ENCODE measurements at regions not wholly inside any gene's neighbourhood (a gene's known extent, or its start where the extent isn't known, plus 50 kb on each side); places are given as distances from the start of the nearest gene placed in this dataset.

DNA sequence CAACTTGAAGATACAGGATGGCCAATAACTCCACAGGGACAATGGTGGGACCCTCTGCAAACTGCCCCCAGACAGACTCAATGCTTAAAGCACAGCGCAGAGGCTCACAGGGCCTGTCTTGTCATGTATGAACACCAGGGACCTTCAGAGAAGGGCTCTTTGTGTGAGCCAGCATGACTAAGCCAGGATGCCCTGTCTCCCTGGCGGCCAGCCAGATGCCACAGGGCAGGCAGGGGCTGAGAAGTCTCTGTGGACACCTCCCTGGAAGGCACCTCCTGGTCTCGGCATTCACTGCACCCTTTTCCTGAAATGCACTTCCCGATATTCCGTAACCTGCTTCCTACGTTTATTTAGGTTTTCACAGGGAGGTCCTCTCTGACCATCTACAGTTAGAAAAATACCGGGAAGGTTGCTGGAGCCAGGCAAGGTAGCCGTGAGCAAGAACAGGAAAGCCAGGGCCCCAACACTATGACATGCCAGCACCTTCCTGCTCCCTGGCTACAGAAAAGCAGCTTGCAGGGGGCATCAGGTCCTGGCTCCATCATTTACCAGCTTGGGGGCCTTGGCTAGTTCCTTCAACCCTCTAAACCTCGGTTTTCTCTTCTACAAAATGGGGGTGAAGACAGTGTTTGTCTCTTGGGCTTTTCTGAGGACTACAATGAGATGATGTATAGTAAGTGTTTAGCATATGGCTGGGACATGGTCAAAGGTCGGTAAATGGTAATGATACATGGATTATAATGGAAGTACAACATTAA, 65.0 kb downstream of the PITPNM2 start:
- Mint-ChIP-seq H3K27me3 (no peaks in the 10 kb centered on the region), H3K9me3 (no peaks in the 10 kb centered on the region), H3K4me3 (no peak overlapping the region), H3K27ac (no peak overlapping the region), H3K36me3 (no peaks in the 10 kb centered on the region), H3K4me1 (peaks cover 21% of the 10 kb centered on the region)
- no peak for DNase-seq

DNA sequence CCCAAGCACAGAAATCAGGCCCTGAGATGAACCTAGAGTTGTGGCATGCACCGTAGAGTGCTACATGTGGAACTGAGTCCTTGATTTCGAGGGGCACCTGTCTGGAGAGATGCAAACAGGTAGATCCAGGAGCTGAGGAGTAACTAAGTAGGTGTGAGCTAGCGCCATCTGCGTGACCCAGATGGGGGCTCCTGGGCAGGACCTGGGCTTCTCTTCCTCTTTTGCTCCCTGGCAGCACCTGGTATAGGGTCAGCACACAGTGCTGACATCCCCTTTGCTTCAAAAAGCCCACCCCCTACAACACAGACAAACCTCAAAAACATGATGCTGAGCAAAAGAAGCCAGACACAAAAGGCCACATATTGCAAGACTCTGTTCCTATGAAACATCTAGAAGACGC, 65.8 kb downstream of the PITPNM2 start:
- no peak overlapping the region for H3K4me3 Mint-ChIP-seq
- H3K36me3 Mint-ChIP-seq, result no peaks in the 10 kb centered on the region
- H3K4me1 Mint-ChIP-seq, result peaks cover 21% of the 10 kb centered on the region
- no peaks in the 10 kb centered on the region for H3K9me3 Mint-ChIP-seq
- no peak overlapping the region for H3K27ac Mint-ChIP-seq
- no peak for DNase-seq
- H3K27me3 Mint-ChIP-seq, result no peaks in the 10 kb centered on the region

DNA sequence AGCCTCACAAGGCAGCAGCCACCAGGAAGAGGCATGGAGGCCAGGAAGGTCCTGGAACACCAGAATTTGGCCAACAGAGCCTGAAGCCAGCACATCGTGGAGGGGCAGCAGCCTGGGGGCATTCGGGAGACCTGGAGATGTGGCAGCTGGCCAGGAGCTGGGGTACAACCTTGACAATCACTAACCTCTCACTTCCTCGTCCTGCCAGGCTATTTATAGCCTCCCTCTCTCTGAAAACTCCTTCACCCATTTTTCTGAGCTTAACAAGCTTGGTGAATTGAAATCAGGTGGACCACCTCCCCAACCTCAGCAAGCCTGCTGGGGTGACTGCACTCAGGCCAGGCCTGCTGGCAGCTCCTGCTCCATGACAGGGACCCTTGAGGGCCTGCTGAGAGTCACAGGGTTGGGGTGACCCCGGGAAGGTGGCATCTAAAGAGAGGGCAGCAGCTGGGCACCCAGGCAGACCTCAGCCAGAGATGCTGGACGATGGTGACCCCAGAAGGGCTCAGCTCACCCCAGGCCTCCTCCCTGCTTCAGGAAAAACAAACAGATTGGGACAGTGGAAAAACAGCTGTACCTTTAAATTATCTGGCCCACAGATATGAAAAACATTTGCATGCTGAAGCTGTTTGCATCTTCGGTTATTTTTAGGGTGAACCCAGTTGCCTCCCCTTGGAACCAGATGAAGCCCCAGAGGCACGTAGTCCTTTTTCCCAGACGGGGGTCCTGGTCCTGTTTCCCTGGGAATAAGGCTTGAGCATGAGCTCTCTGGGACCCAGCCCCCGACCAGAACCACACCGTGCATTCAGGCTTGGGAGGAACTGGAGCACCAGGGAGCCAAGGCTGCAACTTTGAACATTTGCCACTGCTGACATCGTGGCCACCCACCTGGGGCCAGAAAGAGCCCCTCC, 67.0 kb downstream of the PITPNM2 start:
- Mint-ChIP-seq H3K27me3 (no peaks in the 10 kb centered on the region), H3K4me1 (peaks cover 14% of the 10 kb centered on the region), H3K36me3 (no peaks in the 10 kb centered on the region), H3K27ac (no peak overlapping the region), H3K4me3 (no peak overlapping the region), H3K9me3 (no peaks in the 10 kb centered on the region)
- DNase-seq, result no peak

DNA sequence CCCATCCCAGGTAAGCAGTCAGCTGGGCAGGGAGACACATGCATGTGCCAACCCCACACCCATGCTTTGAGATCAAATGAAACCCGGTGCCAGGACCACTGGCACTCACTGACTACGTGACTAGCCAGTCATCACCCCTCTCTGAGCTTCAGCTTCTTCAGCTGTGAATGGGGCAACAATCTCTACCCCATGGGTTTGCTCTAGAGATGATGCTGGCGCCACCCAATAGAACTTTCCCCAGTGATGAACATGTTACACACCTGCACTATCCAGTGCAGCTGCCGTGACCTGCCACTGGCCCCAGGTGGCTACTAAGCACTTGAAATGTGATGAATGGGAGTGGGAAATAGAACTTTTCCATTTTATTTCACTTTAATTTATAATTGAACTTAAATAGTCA, 70.3 kb downstream of the PITPNM2 start:
- no peaks in the 10 kb centered on the region for H3K27me3 Mint-ChIP-seq
- no peaks in the 10 kb centered on the region for H3K9me3 Mint-ChIP-seq
- no peak overlapping the region for H3K4me3 Mint-ChIP-seq
- DNase-seq, result no peak
- no peaks in the 10 kb centered on the region for H3K36me3 Mint-ChIP-seq
- H3K4me1 Mint-ChIP-seq, result peaks cover 36% of the 10 kb centered on the region
- H3K27ac Mint-ChIP-seq, result no peak overlapping the region

DNA sequence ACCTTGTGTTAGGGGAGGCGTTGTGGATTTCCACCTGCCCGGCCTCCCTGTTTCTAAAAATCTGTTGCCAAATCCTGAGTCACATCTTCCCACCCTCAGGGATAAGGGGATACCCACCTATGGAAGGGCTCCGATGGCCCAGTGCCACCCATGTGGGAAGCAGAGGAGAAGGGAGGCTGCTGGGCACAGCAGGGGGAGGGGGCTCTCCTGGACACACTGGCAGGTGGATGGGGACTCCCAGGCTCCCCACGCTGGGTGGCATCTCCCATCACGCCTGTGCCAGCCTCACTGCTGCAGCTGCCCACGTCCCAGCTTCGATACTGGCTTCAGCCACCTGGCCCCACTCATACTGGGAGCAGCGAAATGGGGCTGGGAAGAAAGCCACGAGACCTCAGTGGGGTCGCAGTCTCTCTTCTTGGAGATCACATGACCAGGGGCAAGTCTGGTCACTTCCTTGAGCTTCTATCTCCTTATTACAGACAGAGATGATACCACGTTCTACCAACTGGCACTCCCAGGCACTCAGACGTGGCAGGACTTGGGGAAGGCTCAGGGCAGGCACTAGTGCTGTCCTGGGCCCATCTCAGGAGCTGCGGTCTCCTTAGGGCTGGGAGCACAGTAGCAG, 72.2 kb downstream of the PITPNM2 start:
- Mint-ChIP-seq H3K4me1 (peaks cover 47% of the 10 kb centered on the region), H3K27me3 (no peaks in the 10 kb centered on the region), H3K4me3 (no peak overlapping the region), H3K27ac (peak overlapping the region; percentile 74), H3K36me3 (no peaks in the 10 kb centered on the region), H3K9me3 (no peaks in the 10 kb centered on the region)
- no peak for DNase-seq

DNA sequence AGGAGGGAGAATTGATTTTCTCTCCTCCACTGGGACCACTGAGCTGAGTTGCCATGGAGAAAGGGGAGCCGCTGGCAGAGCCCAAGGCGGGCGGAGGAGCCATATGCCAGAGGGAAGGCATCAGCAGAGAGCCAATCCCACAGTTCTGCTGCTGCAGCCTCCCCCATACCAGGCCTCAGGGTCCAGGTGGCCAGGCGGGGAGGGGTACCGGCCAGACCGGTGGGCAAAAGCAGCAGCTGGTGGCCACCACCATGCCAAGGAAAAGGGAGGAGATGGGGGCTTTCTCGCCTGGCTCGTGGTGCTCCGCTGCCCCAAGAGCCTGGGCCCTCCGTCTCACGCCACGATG, 72.8 kb downstream of the PITPNM2 start:
- no peak overlapping the region for H3K4me3 Mint-ChIP-seq
- no peak overlapping the region for H3K27ac Mint-ChIP-seq
- no peaks in the 10 kb centered on the region for H3K9me3 Mint-ChIP-seq
- peaks cover 49% of the 10 kb centered on the region for H3K4me1 Mint-ChIP-seq
- no peaks in the 10 kb centered on the region for H3K27me3 Mint-ChIP-seq
- no peaks in the 10 kb centered on the region for H3K36me3 Mint-ChIP-seq
- no peak for DNase-seq

DNA sequence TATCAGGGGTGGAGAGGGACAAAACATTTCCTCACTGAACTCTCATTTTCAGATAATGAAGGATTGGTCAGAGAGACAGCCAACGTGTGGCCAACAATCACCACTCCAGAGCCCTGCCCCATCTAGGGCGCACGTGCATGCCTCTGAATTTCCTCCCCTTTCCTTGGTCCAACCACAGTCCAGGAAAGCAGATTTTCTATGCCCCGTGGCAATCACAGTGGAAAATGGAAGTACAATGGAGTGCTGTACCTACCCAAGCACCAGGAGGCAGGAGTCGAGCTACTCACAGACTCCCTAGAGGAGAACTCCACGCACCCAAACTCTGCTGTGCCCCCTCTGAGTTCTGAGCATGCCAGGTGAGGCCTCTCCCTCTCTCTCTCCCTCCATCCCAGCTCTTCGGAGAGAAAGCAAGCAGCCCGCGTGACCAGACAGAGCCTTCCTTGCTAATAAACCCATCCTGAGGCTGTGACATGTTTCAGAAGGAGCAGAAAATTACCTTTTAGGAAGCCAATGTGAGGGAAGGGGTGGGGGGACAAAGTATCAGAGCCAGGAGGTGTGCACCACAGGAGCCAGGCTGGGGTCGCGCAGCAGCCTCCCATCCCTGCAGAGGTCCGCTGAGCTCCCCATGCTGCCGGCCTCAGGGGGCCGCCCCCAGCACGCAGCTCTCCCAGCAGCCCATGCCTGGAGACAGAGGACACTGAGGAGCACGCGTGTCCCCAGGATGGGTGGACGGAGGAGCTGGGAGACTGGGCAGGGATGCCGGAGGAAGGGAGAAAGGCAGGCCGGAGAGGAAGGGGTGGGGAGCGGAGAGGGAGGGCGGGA, 73.4 kb downstream of the PITPNM2 start:
- peak overlapping the region; percentile 95 for H3K27ac Mint-ChIP-seq
- no peaks in the 10 kb centered on the region for H3K27me3 Mint-ChIP-seq
- H3K36me3 Mint-ChIP-seq, result no peaks in the 10 kb centered on the region
- H3K9me3 Mint-ChIP-seq, result no peaks in the 10 kb centered on the region
- no peak for DNase-seq
- peaks cover 51% of the 10 kb centered on the region for H3K4me1 Mint-ChIP-seq
- H3K4me3 Mint-ChIP-seq, result peak overlapping the region; percentile 90

DNA sequence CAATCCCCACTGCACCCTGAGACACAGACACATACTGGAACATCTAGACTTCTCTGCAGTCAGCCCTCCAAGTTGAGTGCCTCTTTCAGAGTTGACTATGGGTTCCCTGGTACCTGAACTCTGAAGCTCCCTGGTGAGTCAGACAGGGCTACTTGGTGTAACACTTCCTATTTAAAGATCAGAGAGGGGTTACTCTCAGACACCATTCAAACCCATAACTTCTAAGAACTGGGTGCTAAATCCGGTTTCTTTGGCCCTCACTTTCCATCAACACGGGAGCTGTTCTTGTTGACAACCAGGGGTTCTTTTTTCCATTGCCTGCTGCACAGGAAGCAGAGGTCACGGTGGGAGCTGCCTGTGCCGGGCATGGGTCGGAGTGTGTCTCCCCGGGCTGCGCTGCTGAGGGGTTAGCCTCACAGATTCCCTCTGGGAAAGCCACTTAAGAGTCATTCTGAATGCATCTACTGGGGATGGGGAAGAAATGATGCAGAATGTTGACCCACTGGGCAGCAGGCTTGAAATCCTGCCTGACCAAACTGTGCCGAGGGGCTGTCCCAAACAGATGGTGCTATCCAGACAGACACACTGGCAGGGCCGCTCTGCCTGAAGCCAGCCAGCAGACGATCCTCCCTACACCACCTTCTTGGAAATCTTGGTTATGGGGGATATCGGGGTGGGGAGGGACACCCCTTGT, 74.1 kb downstream of the PITPNM2 start:
- peak; percentile 75 for DNase-seq
- H3K4me1 Mint-ChIP-seq, result peaks cover 57% of the 10 kb centered on the region
- H3K27me3 Mint-ChIP-seq, result no peaks in the 10 kb centered on the region
- H3K27ac Mint-ChIP-seq, result peak overlapping the region; percentile 95
- H3K36me3 Mint-ChIP-seq, result no peaks in the 10 kb centered on the region
- H3K9me3 Mint-ChIP-seq, result no peaks in the 10 kb centered on the region
- peak overlapping the region; percentile 90 for H3K4me3 Mint-ChIP-seq

DNA sequence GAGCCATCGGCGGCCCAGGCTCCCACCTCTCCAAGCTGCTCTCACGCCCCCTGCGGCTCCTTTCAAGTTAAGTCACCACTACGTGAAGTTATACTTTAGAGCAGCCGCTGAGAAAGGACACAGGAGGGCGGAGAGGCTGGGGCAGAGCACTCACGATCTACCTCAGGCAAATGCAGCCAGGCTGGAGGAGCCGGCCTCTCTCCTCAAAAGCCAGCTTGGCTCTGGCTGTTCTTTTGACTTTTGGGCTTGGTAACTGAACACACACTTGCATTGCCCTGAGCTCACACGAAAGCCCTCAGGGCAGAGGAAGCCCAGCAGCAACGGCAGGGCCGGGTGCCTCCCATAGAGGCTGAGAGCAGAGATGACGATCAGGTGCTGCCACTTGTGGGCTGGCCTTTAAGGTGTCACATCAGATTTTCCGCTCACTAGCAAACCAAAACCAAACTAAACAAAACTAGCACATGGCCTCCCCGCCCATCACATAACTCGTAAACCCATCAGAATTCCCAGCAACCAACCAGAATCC, 75.2 kb downstream of the PITPNM2 start:
- H3K27ac Mint-ChIP-seq, result peak overlapping the region; percentile 95
- H3K27me3 Mint-ChIP-seq, result no peaks in the 10 kb centered on the region
- DNase-seq, result peak; percentile 86
- no peaks in the 10 kb centered on the region for H3K36me3 Mint-ChIP-seq
- peak overlapping the region; percentile 90 for H3K4me3 Mint-ChIP-seq
- H3K4me1 Mint-ChIP-seq, result peaks cover 61% of the 10 kb centered on the region
- H3K9me3 Mint-ChIP-seq, result no peaks in the 10 kb centered on the region

DNA sequence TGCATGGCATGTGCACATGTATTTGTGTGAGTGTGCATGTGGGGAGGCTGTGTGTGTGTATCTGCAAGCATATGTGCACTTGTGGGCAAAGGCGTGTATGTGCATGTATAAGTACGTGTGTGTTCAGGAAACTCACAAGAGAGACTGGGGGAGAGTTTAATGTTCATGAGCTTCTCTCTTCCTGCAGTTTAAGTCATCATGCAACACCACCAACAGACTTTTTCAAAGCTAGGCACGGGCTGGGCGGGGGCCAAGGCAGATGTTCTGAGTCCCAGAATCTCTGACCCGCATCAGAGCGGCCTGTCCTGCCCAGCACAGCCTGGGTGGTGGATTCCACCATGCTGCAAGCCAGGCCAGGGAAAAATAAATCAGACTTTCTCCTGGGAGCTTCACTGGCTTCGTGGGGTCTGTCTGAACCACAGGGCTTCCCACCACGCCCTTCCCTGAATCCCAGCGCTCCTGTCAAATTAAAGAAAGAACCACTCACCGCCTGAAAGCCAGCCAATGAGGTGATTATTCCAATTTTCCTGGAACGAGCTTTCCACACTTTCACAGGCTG, 75.7 kb downstream of the PITPNM2 start:
- H3K4me1 Mint-ChIP-seq, result peaks cover 65% of the 10 kb centered on the region
- no peaks in the 10 kb centered on the region for H3K36me3 Mint-ChIP-seq
- peak overlapping the region; percentile 95 for H3K27ac Mint-ChIP-seq
- H3K27me3 Mint-ChIP-seq, result no peaks in the 10 kb centered on the region
- no peaks in the 10 kb centered on the region for H3K9me3 Mint-ChIP-seq
- DNase-seq, result peak; percentile 24
- H3K4me3 Mint-ChIP-seq, result peak overlapping the region; percentile 90

DNA sequence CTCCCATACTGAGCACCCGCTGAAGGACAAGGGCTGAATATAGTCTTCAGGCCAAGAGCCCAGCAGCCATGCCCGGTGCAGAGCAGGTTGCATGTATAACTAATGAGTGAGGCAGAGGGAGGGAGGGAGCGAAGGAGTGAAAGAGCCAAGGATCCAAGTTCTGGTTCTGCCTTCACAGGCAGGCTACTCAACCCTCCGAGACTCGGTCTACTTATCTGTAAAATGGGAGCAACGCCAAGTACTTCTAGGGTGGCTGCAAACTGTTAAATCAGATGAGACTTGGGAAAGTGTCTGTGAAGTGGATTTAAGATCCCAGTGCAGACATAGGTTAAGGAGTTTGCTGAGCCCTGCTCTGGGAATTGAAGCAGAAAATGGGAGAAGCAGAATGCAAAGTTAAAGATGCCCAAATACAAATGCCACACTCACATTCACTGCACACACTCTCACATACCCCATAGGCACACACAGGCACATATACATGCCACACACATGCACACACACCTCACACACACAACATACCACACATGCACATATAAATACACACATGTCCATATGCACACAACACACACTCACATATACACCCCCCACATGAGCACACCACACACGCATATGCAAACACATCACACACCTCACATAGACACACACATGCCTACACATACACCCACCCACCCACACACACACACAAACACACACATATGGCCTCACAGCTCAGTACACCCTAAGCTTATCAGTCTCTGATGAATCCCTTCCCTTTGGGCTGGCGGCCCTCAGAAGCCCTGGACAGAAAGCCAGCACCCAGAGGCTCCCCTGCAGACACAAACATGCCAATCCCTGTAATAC, 76.7 kb downstream of the PITPNM2 start:
- peaks cover 68% of the 10 kb centered on the region for H3K4me1 Mint-ChIP-seq
- peak overlapping the region; percentile 90 for H3K4me3 Mint-ChIP-seq
- no peaks in the 10 kb centered on the region for H3K27me3 Mint-ChIP-seq
- no peaks in the 10 kb centered on the region for H3K36me3 Mint-ChIP-seq
- no peak overlapping the region for H3K27ac Mint-ChIP-seq
- no peak for DNase-seq
- H3K9me3 Mint-ChIP-seq, result no peaks in the 10 kb centered on the region

DNA sequence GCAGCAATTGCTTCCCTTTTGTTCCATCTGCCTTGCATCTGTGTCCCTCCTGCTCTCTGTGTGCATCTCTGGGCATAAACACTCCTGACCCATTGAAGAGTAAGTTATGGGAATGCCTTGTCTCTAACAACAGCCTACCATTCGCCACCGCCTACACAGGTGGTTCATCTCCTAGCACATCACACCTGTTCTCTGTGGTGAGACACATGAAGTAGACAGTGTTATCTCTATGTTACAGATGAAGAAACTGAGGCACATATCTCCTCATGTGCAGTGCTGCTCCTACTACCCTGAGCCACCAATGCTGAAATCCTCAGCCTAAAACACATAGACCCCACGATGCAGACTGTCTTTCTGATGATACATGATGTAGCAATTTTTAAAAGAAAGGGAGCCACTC, 77.6 kb downstream of the PITPNM2 start:
- DNase-seq, result no peak
- no peaks in the 10 kb centered on the region for H3K9me3 Mint-ChIP-seq
- H3K36me3 Mint-ChIP-seq, result no peaks in the 10 kb centered on the region
- no peak overlapping the region for H3K4me3 Mint-ChIP-seq
- no peaks in the 10 kb centered on the region for H3K27me3 Mint-ChIP-seq
- no peak overlapping the region for H3K27ac Mint-ChIP-seq
- peaks cover 61% of the 10 kb centered on the region for H3K4me1 Mint-ChIP-seq

DNA sequence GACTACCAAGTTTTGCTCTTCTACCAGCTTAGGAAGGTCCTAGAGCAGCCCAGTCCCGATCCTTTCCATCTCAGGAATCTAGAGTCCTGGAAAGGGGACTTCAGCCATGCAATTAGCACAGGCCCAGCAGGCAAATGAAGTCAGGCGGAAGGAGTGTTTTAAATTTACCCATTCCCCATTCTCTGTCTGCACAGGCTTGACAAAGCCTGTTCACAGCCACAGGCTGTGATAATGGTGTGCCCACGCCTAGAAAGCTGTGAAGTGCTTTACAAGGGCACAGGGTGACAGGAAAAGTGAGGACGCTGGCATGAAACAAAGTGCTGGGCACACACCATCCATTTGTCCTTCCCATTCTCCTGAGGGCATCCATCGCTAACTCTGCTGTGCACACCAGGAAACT, 79.0 kb downstream of the PITPNM2 start:
- no peak for DNase-seq
- Mint-ChIP-seq H3K4me3 (no peak overlapping the region), H3K9me3 (no peaks in the 10 kb centered on the region), H3K27ac (no peak overlapping the region), H3K36me3 (no peaks in the 10 kb centered on the region), H3K4me1 (peaks cover 57% of the 10 kb centered on the region), H3K27me3 (no peaks in the 10 kb centered on the region)
